ENCODE measurements at regions not wholly inside any gene's neighbourhood (a gene's known extent, or its start where the extent isn't known, plus 50 kb on each side); places are given as distances from the start of the nearest gene placed in this dataset.

DNA sequence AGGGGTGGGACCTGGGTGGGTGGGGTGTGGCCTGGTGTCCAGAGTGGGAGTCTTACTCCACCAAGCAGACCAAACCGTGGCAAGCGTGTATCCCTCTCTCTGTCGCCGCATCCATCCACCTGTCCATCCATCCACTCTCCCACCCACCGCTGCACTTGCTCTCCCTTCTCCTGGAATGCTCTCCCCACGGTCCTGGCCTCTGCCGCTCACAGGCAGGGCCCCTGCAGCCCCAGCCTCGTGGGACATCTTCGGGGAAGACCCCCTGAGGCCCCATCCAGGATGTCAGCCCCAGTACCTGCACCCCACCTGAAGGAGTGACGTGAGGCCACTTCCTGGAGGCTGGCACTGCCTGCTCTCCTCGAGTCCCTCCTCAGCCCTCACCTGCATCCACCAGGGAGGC, 189.5 kb upstream of the GSE1 start:
- no peak for DNase-seq (ENCODE audit: low read depth, low spot score)

DNA sequence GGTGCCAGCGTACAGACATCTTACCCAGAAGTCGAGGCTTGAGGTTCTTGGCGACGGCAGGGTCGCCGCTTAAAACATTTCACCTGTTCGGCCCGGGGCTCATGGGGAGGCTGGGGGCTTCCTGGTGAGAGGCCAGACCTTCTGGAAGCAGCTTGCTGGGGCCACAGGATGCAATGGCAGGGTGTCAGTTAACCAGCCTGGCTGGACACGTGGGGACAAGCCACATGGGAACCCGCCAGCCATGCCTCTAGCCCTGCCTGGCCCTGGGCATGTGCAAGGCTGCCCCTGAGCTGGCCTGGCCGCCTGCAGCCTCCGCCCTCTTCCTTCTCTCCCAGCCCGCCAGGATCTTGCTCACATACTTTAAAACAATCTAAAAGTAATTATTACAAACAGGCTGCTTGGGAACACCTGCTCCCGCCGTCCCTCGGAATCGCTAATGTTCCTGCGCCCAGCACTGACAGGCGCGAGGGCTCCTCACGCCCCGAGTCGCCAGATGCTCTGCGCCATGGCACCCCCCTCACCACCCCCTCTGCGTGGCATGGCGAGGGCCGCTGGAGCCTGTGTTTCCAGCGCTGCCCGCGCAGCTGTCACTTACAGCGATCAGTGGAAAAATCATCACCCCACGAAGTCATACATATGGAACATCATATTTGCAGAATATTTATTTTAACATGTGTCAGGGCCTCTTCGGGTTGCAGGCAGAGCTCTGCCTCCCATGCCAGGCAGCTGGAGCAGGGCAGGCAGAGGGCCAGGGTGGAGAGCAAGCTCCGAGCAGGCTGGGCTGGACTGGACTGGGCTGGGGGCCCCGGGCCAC, 188.7 kb upstream of the GSE1 start:
- no peak for DNase-seq (ENCODE audit: low read depth, low spot score)

DNA sequence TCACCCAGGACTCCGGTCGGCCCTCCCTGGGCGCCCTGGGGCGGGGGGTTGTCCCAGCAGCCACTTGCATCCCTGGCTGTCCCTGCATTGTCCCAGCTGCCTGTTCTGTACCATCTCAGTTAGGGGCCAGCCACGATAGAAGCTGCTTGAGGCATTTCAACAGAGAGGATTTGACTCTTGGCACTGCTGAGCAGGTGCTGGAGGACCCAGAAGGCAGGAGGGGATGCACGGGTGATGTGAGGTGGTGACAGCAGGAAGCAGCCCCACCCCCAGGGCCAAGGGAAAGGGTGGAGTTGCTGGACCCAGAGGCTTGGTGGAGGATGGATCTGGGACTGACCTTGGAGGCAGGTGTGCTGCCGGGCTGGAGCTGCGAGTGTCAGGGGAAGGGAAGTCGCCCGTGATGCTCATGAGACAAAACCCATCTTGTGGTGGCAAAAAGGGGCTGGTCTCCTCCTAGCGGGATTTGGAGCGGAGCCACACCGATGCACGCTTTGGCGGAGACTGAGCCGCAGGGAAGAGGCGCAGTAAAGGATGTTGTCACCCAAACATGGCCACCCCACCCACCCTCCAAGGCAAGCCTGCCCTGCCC, 188.0 kb upstream of the GSE1 start:
- DNase-seq (ENCODE audit: low read depth, low spot score) = no peak

DNA sequence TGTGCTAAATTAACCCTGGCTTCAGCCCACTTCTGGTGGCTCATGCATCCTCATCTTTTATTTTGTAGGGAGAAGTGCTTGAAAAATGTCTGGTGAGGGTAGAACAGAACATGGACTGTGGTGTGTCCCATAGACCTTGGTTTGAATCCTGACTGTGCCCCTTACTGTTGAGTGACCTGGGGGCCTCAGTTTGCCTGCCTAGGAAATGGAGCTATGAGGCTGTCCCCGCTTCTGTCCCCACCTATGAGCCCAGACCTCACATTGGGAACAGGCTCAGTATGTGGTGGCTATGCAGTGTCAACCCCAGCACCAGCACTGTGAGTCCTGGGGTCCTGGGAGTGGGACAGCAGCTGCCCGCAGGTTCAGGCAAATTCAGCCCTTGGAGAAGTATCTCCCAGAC, 186.3 kb upstream of the GSE1 start:
- DNase-seq (ENCODE audit: low read depth, low spot score) = no peak

DNA sequence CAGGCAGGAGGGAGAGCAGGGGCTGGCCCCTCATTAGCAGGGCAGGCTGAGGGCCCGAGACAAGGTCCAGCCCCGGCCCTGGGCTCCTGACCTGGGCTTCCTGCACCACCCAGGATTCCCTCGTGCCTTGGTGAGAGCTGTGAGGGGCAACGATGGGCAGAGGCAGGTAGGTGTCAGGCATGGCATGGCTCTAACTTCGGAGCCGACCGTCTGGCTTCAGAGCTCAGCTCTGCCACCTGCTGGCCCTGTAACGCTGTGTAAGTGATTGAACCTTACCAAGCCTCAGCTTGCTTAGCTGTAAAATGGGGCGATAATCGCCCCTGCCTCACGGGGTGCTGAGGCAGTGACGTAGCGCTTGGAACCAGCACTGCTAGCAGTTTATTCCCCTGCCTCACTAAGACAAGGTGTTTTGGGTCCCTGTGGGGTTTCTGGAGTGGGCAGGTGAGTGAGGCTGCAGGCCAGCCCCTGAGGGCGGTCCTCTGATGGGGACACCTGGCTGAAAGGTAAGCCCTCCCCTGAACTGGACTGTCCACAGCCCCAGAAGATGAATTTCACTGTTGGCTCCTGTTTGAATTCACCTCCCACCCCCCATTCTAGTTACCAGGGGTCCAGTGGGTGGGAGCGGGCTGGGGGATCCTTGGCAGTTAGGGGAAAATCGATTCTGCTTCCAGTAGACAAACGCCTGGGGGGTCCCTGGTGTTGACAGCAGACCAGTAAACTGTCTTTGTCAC, 184.8 kb upstream of the GSE1 start:
- no peak for DNase-seq (ENCODE audit: low read depth, low spot score)

DNA sequence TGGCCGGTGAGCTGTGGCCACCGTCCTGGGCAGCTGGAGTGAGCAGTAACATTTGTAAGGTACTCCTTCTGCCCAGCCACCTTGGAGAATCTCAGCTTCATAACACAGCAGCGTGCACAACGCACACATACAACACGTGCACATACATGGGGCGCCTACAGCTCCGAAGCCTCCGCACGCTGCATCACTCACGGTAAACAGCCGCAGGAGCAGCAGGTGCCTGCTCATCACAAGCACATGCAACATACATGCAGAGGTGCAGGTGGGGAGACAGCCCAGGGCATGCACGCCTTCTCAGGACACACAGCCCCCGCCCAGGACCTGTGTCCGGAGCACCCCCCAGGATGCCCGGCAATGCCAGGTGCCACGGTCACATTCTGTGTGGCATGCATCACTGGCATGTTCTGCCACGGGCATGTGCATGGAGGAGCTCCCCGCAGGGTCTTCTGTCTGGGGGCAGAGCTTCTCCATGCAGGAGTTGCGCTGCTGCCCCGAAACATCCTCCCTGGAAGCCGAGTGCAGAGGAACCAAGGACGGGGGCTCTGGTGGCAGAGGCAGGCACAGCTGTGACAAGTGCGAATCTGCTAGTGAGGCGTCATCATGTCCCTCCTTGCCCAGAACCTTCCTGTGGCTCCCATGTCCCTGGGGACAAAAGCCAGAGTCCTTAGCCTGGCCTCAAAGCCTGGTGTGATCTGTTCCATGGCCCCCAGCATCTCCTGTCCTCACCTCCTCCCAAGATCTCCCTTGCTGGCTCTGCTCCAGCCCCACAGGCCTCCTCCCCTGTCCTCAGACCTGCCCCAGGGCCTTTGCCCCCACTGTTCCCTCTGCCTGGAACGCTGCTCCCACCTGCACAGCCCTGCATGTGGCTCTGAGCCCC, 184.0 kb upstream of the GSE1 start:
- no peak for DNase-seq (ENCODE audit: low read depth, low spot score)

DNA sequence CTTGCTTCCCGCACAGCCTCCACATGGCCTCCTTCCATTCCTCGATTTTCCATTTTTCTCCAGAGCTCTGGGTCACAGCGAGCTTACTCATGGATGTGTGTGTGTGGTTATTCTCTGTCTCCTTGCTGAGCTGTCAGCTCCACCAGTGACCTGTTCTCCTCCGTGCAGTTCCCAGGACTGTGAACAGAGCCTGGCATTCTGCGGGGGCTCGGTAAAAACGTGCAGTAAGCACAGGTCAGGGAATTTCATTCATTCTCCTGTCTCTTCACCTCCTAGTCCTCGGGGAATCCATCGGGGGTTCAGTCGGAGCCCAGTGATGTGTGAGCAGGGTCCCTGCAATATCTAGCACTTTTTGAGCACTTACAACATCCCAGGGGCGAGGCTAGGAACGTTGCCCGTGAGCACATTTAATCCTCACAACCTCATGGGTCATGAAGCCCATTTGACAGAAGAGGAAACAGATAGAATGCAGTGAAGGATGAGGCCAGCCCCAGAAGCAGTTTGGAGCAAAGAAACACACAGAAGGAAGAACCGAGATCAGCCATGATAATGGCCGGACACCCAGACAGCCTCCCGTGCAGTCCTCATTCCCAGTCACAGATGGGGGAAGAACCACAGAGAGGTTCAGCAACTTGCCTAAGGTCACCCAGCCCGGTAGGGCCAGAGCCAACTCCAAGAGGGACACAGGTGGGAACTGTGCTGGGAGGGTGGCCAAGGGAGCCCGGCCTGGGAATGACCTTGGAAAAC, 183.2 kb upstream of the GSE1 start:
- no peak for DNase-seq (ENCODE audit: low read depth, low spot score)

DNA sequence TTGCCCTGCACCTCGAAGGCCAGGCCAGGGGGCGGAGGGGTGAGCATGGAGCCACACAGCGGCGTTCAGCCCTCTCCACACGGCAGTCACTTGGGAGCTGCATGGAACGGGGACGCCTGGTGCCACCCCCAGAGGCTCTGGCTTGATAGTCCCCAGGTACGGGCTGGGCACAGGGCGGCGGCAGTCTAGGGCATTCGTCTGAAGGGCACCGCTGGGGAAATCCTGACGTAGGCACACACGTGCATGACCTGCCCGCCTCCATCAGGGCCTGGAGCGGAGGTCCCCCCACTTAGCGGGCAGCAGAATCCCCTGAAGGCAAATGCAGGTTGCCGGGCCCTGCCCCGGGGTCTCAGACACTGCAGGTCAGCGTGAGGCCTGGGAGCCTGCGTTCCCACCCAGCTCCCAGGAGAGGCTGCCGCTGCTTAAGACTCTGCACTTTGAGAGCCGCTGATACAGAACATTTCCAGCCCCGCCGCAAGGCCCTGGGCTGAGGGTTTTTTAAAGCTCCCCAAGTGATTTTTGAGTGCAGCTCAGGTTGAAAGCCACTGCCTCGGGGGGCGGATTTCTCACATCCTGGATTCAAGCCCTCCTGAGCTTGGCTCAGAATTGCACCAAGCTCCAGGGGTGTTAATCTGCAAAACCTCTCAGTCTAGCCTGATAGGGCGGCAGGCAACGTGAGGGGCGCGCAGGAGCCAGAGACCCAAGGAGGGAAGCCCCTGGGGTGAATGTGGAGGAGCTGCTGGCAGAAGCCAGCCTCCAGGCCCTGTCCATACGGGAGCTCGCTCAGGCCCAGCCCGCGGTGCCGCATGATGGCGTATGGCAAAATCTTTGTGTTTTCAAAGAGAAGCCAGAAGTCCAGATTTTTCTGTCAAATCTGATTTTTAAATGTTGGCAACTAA, 182.3 kb upstream of the GSE1 start:
- DNase-seq (ENCODE audit: low read depth, low spot score) = no peak

DNA sequence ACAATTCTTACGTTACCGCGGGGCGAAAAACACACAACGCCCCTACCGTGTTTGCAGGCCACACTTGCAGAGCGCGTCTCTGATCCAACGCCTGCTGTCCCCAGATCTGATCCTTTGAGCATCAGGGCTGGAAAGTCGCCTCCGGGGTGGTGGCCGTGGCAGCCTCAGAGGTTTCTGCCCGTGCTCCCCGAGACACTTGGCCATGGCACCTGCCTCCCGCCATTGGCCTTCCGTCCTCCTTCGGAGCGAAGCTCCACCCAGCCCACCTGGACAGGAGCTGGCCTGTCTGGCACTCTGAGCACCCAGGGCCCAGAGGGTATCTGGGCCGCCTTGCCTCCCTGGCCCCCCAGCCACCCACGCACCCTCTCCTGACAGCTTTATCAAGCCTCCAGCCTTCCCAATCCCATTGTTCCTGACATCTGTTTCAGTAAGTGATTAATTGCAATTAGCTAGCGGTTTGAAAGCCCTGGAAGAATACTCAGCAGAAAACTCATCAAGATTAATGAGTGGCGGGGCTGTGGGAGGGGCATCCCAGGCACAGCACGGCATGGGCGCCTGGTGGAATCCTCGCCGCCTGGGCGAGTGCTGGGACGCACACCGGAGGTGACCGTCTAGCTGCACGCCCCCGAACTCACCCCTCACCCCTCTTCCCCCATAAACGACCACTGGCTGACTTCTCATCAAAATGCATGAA, 181.5 kb upstream of the GSE1 start:
- no peak for DNase-seq (ENCODE audit: low read depth, low spot score)

DNA sequence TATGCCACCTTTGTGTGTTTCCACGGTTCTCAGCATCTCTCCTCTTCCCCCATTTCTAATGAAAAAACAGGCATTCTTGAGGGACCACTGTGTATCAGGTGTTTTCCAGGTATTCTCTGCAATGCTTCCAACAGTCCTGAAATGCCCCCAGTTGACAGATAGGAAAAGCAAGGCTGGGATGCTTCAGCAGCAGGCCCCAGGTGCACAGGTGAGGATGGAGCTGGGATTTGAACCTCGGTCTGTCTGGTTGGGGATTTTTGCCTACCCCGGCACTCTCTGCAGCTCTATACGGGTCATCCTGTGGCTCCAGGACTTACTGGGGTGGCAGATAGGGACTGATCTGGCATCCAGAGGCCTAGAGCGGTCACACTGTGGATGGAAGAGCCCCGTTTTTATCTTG, 180.5 kb upstream of the GSE1 start:
- DNase-seq (ENCODE audit: low read depth, low spot score) = no peak

DNA sequence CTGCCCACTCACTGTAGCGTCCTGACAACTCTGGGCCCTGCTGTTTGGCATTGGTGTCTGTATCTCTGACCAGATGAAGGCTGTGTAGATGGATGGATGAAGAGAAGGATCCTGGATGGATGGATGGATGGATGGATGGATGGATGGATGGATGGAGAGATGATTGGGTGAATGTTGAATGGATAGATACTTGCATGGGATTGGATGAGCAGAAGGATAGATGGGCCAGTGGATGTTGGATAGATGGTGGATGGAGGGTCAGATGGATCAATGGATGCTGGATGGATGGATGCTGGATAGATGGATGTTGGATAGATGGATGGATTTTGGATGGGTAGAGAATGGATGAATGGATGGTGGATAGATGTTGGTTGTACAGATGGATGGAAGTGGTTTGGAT, 179.6 kb upstream of the GSE1 start:
- no peak for DNase-seq (ENCODE audit: low read depth, low spot score)

DNA sequence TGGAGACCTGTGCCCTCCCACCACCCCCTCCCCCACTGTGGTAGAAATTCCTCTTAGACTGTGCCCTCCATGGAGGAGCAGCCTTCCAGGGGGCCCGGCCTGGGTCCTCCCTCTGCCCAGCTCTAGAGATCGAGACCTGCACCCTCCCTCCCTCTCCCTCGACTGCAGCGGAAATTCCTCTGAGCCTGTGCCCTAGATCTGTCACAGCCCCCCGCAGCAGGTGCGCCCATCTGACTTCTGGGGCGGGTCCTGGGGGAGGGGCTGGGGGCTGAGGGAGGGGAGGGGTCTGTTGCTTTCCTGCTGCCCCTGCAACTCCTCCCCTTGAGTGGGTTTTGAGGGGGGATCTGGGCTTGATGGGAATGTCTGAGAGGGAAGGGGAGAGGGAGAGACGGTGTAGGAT, 177.8 kb upstream of the GSE1 start:
- DNase-seq (ENCODE audit: low read depth, low spot score) = no peak

DNA sequence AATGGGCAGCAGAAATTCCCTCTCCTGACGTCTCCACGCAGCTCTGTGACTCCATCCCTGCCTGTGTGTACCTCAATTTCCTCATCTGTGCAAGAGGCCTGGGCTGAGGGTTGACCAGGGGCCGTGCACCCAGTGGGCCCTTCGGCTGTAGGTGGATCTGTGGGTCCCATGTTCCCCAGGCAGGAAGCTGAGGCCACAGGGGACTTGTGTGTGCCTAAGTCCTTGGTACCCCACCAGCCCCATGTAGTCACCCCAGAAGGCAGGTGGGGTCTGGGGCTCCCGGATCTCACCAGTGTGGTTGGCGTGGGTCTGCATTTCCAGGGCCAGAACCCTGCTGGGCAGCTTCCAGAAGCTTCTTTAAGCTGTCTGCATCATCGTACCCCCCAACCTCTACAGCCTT, 177.4 kb upstream of the GSE1 start:
- DNase-seq (ENCODE audit: low read depth, low spot score) = no peak

DNA sequence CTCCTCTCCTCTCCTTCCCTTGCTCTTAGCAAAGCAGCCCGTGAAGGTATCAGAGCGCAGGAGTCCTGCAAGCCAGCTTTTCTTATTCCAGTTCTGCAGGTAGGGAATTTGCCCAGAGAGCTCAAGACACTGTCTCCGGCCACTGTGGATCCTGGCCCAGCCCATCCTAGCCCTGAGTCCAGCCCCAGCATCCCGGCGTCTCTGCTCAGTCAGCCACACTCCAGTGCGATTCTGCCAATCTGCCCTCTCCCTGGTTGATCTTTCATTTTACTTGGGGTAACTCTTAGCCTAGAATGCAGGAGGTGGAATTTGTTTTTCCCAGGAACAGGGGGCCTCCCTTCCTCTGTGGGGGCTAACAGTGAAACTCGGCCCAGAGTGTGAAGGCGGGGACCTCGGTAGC, 176.9 kb upstream of the GSE1 start:
- DNase-seq (ENCODE audit: low read depth, low spot score) = no peak

DNA sequence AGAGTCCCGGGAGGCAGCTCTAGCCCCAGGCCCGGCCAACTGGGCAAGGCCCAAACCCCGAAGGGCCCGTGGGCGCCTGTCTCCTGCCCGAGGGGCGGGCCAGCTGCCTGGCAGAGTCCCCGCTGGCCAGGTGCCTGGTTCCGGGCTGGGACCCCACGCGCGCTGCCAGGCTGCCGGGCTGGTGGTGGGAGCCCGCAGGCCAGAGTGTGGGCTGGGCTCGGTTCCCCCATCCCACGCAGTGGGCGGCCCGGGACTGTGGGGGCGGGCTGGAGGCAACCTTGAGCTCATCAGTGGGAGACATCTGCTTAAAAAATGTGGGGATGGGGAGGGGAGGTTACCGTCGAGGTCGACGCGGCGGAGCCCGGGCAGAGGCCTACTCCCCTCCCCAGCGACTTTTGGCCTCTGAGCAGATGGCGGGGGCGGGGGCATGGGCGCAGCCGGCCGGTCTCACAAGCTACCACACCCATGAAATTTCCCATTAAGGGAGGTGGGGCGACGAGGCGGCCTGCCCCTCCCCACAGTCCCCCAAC, 176.4 kb upstream of the GSE1 start:
- DNase-seq (ENCODE audit: low read depth, low spot score) = no peak

DNA sequence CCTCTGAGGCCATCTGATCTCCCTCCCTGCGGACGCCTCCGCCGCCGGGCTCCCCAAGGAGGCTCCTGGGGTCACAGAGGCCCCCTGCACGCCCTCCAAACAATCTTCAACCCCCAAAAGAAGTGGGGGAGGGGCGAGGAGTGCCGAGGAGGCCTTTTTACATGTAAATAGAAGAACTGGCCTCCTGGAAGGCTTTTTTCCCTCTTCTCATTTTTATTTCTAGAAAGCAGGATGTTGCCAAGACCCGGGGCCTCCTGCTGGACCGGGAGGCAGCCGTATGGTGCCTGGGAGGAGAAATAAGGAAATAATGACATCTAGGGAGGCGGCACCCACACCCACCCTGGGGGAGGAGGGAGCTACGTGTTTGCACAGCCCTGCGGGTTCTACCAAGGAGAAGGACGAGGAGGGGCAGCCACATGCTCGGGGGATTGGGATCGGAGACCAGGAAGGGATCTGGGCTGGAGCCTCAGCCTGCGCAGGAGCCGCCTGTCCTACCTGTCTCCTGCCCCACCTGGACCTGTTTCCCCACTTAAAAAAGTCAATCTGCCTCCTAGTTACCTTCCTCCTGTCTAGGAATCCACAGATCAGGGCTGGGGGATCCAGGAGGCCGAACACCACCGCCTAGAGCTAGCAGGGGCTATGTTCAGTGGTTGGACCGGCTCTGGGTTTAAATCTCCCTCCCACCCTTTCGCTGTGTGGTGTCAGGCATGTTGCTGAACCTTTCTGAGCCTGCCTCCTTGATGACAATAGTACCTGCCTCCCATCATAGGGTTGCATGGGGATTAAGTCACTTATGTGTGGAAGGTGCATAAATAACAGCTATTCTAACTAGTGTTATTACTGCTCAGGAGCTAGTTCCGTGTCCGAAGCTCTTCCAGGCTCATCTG, 175.7 kb upstream of the GSE1 start:
- no peak for DNase-seq (ENCODE audit: low read depth, low spot score)

DNA sequence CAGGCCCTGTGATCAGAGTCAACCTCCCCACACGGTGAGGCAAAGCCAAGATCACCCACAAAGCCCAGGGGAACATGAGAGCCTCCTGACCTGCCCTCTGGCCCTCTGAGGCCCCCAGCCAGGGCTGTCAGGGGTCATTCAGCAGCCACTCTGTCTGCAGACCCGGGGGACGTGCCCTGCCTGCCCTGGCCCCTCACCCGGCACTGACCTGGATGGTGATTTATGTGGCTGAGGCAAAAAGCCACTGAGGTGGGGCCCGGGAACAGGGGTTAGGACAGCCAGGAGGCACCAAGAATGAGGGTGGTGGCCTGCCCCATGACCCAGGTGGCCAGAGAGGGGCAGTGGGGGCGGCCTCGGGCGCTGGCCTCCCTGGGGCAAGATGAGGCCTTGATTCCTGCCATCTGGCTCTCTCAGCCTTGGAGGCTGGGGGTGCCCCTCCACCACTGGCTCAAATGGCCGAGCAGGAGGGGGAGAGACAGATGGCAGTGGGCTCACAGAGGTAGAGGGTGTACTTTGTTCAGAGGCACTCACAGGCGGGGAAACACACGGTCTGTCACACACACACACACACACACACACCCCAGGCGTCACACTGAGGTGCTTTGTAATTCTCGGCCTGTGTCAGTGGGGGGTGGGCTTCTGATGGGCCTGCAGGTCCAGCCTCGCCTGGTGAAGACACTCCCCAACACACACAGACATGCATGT, 174.0 kb upstream of the GSE1 start:
- DNase-seq (ENCODE audit: low read depth, low spot score) = no peak

DNA sequence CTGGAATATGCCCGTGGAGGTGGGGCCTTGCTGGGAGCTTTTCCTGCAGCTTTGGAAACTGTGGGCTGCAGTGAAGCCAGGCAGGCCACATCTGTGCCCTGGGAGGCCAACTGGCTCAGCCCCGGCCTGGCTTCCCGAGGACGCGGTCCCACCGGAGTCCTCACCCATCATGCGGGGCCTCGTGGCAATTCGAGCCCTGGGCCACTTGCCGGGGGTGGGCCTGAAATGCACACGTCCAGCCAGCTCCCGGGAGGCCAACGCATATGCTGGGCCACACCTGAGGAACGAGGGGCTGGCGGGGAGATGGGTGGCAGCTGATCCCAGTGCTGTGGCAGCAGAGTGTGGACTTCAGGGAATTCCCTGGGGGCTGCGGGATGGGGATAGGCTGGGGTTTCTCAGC, 172.4 kb upstream of the GSE1 start:
- no peak for DNase-seq (ENCODE audit: low read depth, low spot score)
